Kidney epithelial cell (primary cell): ENCODE measurements at regions not wholly inside any gene's neighbourhood (a gene's known extent, or its start where the extent isn't known, plus 50 kb on each side); places are given as distances from the start of the nearest gene placed in this dataset.

Experiments
- DNase-seq: peaks from one replicate; pipeline ENCODE4 v3.0.0-alpha.2; 2010; ENCODE audit warnings: low read depth
- H3K27me3 ChIP-seq: 2 replicates; pipeline ENCODE4 v1.6.0; 2011; ENCODE audit warnings: low read length; ENCODE audit not compliant: control insufficient read depth, insufficient read depth
- H3K36me3 ChIP-seq: 2 replicates; pipeline ENCODE4 v1.5.1; 2011; ENCODE audit warnings: low read length; ENCODE audit not compliant: control insufficient read depth, insufficient read depth
- H3K4me3 ChIP-seq: 2 replicates; pipeline ENCODE4 v1.5.1; 2011; ENCODE audit warnings: low read depth, mild to moderate bottlenecking, control low read depth, low read length
- TF ChIP-seq, protein P1 (sequence below): IDR thresholded peaks from 2 replicates; pipeline ENCODE4 v1.5.1; 2011; ENCODE audit warnings: mild to moderate bottlenecking, moderate library complexity, low read length, control low read depth, inconsistent platforms; ENCODE audit not compliant: insufficient read depth, poor library complexity, severe bottlenecking

- DNase-seq: peak; percentile 23
- H3K4me3 ChIP-seq: no peak overlapping the region
- H3K27me3 ChIP-seq: no peaks in the 10 kb centered on the region
- no peaks in the 10 kb centered on the region for H3K36me3 ChIP-seq
- TF ChIP-seq, protein P1, sequence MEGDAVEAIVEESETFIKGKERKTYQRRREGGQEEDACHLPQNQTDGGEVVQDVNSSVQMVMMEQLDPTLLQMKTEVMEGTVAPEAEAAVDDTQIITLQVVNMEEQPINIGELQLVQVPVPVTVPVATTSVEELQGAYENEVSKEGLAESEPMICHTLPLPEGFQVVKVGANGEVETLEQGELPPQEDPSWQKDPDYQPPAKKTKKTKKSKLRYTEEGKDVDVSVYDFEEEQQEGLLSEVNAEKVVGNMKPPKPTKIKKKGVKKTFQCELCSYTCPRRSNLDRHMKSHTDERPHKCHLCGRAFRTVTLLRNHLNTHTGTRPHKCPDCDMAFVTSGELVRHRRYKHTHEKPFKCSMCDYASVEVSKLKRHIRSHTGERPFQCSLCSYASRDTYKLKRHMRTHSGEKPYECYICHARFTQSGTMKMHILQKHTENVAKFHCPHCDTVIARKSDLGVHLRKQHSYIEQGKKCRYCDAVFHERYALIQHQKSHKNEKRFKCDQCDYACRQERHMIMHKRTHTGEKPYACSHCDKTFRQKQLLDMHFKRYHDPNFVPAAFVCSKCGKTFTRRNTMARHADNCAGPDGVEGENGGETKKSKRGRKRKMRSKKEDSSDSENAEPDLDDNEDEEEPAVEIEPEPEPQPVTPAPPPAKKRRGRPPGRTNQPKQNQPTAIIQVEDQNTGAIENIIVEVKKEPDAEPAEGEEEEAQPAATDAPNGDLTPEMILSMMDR: no peak
Observed at GRCh38 chr2:128808462-128809258, 490.0 kb upstream of the HS6ST1 start.

- Histone ChIP-seq H3K36me3 (no peaks in the 10 kb centered on the region), H3K27me3 (no peaks in the 10 kb centered on the region), H3K4me3 (no peak overlapping the region)
- peak; percentile 14 for DNase-seq
- TF ChIP-seq, protein P1: no peak
Observed at GRCh38 chr2:128809259-128809636, 490.6 kb upstream of the HS6ST1 start.

GRCh38 chr2:128809880-128810279 is 491.2 kb upstream of the HS6ST1 start:
- H3K27me3 ChIP-seq: no peaks in the 10 kb centered on the region
- DNase-seq: no peak
- no peaks in the 10 kb centered on the region for H3K36me3 ChIP-seq
- H3K4me3 ChIP-seq: no peak overlapping the region
- TF ChIP-seq, protein P1: no peak

DNA sequence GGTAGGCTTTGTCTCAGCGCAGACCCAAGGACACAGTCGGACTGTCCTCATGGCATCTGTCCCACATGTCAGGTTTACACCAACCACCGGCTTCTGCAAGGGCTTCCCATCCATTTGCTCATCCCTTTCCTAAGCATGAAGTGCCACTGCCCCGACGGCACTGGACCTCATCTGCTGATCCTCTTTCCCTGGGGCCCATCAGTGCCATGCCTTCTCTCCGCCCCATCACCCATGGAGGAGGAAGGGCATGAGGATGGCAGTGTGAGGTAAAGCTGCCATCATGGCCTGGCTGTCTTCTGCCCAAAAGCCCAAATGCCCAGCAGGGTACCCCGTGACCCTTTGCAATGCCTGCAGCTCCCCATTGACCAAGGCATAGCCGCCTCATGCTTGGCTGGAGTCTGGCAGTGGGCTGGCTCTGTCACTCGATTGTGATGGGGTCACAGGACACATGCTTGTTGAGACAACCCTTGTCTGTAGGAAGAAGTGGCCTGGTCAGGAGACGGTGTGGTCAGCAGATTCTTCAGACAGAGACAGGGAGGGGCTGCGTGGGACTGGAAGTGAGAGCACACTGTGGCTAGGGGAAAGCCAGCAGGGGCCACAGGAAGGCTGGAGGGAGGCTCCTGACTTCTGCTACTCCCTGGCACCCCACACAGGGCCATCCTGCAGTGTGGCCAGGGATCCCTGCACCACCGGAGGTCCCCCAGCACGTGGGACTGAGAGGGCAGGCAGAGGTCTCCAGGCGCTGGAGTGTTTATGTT is 493.7 kb upstream of the HS6ST1 start:
- Histone ChIP-seq H3K36me3 (no peaks in the 10 kb centered on the region), H3K4me3 (no peak overlapping the region), H3K27me3 (no peaks in the 10 kb centered on the region)
- TF ChIP-seq, protein P1: no peak
- no peak for DNase-seq

DNA sequence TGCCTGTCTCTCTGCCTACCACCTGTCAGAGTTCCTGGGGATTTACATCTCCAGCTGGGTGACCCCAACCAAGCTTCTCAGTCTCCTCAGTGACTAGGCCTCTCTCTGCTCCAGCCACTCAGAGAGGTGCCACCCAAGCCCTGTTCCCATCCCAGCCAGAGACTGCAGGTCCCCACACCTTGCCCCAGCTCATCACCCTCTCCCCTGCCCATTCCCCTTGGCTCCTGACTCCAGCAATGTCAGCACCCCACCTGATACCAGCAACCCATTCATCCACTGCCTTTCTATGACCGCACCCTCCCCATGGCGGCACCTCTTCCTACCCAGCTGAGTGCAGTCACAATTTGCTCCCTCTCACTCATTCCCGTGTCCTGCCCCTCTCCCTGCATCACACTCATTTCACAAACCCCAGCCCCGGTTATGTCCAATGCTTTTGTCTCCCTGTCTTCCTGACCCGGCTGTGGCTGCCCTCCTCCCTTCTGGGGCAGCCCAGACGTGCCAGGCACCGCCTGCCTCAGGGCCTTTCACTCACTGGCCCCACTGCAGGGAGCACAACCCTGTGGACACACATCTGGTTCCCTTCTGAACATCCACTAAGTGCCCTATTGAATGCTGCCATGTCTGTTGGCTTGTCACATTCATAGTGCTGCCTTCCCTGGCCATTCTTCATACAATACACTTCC is 494.8 kb upstream of the HS6ST1 start:
- H3K4me3 ChIP-seq: no peak overlapping the region
- H3K36me3 ChIP-seq: no peaks in the 10 kb centered on the region
- H3K27me3 ChIP-seq: no peaks in the 10 kb centered on the region
- TF ChIP-seq, protein P1: no peak
- no peak for DNase-seq
